Right renal cortex interstitium (tissue), 3 donors: ENCODE measurements at regions not wholly inside any gene's neighbourhood (a gene's known extent, or its start where the extent isn't known, plus 50 kb on each side); places are given as distances from the start of the nearest gene placed in this dataset.

ENCODE experiments used
- DNase-seq, 3 donors: peaks; one replicate each; pipeline ENCODE4 v3.0.0-alpha.2; 2013; ENCODE audit warnings: low read depth in 3 of 3, low spot score in 2 of 3

DNA sequence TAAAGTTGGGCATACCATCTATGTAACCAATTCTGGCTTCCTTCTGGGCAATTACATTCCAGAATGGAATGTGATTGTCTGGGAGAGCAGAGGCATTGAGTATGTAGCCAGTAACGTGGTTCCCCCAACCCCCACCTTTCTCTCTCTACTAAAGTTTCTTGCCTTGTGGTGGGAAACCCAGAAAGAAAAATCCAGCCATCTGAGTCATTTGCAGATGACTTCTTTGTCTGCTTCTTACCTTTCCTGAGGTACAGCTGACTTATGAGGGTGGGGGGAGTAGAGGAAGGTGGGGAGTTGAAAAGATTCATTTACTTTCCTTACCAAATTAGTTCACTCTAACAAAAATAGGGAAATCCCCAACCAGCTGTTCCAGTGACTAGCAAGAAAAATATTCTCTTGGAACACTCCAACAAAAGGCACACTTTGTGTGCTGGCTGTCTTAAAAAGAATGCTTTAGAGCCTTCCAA lies 112.1 kb upstream of the FRMD6 start:
- no peak for DNase-seq

DNA sequence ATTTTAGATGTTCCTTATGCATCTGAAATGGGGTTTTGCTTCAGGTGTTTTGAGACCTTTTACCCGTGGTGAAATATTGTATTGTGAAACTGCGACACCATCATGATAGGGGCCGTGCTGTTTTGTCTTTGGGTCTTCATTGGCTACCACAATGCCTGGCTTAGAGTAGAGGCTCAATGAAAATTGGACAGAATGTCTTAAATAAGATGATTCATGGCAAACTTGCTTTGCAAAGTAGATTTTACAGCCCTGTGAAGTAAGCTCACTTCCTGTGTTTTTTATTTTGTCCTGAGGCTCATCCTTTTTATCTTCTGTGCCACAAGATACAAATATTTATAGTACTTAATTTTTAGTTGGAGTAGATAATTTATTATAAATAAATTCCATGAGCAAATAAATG lies 111.3 kb upstream of the FRMD6 start:
- no peak for DNase-seq

DNA sequence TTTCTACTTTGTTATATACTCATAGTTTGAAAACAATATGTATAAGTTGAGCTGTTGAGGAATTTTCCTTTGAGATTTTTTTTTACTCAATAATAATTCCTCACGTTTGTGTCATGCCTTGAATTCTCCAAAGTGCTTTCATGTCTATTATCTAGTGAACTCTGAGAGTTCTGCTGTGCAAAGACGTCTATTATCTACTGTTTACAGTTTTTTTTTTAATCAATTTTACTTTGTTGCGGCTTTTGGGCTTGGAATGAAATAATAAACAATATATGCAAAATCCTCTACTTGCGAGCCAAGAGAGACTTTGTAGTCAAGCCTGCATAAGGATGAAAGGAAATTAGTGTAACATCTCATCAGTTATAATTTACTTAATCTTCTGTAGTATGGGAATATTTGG lies 107.2 kb upstream of the FRMD6 start:
- no peak for DNase-seq

DNA sequence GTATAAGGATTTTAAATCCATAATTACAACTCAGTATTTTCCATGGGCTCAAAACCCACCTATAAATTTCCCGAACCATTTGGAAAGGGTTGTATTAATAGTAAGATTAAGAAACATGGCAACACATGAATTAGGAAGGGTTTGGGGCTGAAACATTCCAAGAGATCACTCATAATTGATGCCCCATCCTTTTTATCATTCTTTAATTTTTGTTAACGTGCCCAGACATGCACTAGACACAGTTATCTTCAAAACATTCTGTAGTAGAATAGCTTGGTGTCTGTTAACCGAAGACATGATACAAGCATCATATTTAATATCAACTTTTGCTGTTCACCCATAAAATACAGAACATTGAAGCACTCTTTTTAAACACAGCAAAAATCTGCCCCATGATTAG lies 106.8 kb upstream of the FRMD6 start:
- no peak for DNase-seq

DNA sequence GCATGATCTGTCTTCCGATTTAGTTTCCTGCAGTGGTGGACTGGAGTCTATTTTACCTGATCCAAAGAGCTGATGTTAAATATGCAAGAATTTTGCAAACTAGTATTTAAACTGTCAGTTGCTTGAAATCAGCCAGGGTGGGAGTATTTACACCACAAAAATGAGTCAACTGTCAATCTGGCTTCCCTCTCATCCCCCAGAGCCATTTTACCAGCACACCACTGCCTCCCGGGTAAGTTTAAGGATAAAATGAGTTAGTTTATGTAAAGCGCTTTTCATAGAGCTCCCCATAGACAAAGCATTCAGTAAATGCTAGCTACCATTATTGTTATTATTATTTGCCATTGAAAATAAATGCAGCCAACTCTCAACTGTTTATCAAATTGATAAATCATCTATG lies 106.3 kb upstream of the FRMD6 start:
- DNase-seq: no peak

DNA sequence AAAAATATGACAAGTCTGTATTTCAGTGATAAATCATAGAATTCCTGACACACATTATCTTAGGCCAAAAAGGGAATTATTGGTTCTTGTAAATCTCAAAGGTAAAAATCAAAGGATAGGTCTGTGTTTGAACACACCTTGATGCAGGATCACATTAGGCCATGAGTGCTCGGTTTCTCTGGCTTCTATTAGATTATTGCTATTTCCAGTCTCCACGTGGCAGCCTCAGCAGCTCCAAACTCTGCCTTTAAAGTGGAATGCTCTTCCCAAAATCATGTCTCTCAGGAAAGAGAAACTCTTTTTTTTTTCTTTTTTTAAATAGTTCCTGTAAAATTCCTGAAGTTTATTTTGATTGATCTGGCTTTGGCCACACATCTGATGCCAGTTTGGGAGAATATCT lies 105.6 kb upstream of the FRMD6 start:
- no peak for DNase-seq

DNA sequence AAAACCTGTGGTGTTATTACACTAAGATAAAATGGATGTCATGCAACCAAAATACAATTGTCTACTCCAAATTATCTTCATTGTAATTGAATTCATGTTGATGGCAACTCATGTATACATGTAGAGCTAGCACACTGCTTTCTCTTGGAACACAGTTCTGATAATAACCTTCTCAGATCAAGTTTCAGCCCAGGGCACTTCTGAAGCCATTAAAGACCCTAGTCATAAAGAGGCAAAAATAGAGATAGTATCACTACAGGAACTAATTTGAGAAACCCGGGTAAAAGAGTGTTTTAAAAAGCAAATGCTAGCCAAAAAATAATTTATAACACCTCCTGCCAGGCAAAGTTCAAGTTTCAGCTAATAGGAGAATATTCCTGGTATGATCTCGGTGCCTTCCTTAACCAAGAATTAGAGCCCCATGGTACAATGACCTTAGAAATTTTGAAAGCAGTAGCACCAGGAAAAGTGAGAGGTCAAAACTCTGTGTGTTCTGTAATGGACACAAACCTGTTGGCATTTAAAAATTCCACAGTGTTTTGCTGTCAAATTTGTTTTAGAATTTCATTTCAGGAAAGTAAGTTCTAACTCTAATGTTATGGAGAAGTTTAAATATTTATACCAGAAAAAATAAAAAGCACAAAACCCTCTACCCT lies 105.0 kb upstream of the FRMD6 start:
- no peak for DNase-seq

DNA sequence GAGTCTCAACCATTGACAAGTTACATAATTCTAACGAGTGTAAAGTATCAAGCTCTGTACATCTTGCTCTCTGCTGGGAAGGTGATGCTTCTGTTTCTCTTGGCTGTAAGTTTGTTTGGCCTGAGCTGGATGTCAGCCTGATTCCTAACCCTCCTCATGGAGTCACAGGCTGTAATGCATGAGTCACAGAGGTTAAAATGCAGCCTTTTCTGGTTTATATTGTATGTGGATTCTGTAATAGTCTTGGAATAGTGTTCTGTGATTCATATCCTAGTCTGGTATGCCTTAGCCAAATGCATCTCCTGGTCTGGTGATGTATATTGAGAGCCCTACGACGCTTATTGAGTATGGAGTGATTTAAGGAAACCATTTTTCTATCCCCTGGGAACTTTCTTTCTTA lies 104.5 kb upstream of the FRMD6 start:
- no peak for DNase-seq

DNA sequence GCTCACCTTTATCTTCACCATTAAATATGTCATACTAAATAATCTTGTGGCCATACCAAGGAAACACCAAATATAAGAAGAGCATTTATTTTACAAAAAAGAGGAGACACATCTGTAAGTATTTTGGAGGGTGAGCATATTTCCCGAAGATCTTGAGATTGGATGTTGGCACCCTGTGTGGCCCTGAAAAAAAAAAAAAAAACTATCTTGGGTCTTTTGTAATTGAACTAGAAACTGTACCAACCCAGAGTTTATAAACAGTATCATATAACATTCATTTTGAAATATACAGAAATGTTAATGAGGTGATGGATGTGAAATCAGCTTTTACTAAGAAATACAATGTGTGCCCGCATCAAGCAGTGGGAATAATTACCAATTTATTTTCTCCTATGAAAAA lies 104.0 kb upstream of the FRMD6 start:
- DNase-seq: no peak

DNA sequence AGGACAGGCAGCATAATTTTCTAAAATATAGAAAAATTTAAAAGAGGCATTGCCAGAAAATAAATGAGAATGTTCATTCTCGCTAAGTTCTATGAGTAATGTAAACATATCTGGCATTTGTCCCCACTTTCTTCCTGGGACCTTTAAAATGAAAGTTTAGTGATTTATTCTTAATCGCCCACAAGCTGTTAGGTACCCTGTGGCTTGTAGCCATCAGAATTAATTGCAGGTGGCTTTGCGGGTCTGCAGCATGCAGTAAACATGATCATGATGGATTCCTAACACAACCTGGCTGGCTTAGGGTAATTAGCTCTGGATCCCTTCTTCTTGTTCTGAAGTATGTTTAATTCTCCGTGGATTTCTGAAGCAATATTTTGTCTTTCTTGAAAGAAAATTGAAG lies 103.5 kb upstream of the FRMD6 start:
- no peak for DNase-seq

DNA sequence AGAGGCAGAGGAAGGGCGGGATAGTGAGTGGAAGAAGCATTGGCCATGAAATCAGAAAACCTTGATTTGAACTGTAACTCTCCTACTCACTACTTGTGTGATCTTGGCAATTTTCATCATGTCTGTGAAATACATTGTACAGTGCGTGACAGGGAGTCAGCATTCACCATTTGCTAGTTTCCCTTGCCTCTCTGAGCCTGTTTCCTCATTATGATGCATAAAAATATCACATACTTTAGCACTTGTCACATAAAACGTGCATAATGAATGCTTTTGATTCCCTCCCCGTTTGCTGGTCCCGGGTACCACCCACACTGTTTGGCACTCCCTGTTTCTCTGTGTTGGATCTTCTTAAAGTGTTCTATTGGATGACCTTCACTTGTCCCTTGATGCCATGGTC lies 101.1 kb upstream of the FRMD6 start:
- DNase-seq: no peak

DNA sequence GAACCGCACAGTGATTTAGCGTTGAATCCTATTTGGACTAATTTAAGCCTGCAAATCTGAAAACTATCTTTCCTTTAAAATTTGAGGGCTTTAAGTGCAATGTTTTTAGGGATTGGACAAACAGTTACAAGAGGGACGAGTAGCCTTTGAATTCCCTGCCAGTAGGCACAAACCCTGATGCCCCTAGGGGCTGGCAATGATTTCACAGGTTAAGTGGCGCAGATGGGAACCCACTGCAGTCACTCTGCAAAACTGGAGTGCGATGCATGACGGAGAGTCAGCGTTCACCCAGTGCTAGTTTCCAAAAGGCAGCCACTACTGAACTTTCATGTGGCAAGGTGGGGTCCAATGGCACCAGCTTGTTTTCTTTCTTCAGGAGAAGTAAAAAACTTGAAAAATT lies 99.4 kb upstream of the FRMD6 start:
- DNase-seq: no peak

DNA sequence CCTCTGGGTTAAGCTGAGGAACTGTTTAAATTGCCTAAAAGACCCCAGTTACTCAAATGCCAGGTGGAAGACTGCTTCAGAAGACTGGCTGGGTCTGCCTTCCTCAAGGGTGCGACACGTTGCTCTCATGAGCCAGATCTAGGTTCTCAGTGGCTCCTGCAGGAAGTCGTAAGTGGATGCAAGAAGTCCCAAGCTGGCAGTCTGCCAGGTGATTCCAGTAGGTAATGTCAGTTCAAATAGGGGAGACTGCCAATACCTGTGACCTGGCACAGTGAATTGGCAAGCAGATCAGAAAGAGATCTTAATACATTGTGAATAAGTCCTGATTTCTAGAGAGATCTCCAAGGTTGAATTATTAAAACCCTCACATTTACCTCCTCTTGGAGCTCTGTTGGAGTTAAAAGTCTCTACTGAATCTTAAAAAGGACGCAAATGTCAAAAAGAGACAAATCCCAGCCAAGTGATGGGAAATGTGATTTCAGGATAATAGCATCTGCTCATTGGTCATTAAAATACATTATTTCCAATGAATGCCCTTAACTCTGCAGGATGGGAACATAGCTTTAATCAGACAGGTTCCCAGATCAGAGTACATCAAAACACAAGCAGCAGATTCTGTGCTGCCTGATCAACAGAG lies 98.8 kb upstream of the FRMD6 start:
- no peak for DNase-seq

DNA sequence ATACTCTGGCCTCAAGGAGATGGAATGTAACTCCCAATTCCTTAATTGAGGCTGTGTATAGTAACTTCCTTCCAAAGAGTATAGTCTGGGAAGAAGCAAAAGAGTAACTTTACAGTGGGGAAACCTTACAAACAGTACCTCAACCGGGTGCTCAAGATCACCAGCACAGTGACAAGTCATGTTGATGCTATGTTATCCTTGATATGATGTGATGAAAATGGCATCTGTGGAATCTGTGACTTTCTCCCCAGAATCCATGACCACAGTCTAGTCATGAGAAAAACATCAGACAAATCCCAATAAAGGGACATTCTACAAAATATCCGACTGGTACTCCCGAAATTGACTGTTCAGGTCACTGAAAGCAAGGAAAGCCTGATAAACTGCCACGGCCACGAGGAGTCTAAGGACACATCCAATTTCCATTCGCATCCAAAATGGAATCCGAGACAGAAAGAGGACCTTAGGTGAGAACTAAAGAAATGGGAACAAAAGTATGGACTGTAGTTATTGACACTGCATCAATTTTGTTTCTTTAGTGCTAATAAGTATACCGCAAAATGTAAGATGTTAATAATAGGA lies 97.3 kb upstream of the FRMD6 start:
- no peak for DNase-seq

DNA sequence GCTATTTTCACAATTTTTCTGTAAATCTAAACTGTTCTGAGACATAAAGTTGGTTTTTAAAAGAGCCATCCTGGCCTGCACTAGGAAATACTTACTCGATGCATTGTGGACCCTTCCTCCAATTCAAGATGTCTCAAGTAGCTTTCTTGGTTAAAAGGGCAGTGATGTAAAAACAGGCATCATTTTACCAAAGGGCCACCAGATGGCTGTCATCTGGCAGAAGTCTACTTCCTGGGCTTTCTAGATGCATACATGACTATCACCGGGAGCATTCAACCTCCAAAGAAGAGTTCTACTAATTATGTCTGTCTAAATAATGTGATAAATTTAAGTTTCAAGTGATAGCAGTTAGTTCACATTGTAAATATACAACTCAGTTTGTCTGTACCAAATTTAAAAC lies 96.8 kb upstream of the FRMD6 start:
- DNase-seq: no peak

DNA sequence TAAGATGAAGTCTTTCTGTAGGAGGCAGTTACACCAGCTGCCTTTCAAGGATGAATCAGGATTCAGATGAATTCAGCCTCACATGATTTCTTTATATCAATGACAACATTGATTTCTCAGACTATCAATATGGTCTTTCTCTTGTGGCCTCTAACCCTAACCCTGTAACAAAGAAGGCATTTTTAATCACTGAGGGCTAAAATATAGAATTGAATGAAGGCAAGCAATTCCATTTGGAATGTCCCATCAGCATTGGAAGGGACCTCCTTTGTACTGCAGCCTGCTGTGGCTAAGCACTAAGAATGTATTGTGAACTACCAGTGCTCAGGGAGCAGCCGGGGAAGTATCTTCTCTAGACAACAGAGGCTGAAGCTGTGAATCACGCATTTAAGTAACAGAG lies 90.6 kb upstream of the FRMD6 start:
- DNase-seq: no peak

DNA sequence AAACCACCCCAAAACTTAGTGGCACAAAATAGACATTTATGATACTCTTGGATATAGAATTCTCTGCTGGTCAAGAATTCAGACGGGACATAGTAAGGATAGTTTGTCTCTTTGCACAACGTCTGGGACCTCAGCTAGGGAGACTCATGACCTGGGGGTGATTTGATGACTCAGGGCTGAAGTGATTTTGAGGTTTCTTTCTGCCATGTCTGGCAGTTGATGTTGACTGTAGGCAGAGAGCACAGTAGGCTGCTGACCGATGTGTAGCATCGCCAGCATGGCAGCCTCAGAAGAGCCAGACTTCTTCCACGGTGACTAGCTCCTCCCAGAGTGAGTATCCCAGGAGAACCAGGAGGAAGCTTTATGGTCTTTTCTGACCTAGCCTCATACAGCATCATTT lies 88.9 kb upstream of the FRMD6 start:
- DNase-seq: no peak

DNA sequence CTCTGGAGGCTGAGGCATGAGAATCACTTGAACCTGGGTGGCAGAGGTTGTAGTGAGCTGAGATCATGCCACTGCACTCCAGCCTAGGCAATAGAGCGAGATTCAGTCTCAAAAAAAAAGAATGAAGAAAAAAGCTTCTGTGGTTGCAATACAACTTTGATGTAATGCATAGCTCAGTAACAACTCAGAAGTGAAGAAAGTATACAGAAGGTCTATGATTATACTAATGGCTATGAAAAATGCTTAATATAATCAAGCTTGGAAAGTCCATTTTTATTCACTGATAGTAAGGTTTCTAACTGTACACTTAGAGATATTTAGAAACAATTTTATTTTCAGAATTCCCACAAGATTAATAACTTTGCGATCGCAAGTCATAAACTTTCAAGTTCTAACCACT lies 88.2 kb upstream of the FRMD6 start:
- DNase-seq: no peak

DNA sequence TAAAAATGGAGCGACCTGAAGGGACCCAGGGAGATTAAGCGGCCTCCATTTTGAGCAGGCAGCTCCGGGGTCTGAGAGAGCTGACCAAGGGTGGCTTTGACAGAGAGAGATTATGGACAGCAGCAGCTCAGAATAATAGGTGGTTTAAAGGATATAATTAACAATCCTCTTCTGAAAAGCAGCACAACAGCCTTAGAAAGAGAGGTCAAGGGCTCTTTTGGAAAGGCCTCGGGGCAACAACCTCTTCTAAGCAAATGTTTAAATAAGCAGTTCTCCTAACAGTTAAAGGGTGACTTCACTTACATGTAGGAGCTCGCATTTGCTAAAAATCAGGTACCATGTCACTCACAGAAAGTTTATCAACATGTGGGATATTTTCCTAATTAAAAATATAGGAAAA lies 87.2 kb upstream of the FRMD6 start:
- DNase-seq: no peak

DNA sequence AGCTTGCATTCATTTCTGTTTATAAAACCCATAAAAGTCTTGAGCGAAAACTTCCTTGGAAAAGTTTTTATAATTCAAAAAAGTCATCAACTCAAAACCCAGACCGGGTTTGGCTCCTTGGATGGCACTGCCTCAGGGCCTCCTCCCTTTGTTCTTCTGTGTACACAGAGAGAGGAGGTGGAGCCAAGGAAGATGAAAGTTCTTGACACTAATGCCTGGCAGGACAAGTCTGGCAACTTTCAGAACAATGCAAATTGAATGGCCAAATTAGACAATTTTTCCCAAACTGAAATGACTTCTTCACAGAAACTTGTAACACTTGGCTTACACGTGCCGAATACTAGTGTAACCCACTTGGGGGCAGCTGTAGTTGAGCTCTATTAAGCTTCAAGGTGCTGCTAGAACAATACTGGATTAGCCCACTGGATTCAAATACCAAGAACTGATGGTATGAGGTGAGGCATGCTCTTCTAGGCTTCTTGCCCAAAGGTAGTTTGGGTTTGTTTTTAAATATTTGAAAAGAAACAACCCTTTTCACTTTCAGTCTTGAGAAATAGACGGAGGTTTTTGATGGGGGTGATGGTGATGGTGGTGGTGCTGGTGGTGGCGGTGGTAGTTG lies 86.6 kb upstream of the FRMD6 start:
- no peak for DNase-seq

DNA sequence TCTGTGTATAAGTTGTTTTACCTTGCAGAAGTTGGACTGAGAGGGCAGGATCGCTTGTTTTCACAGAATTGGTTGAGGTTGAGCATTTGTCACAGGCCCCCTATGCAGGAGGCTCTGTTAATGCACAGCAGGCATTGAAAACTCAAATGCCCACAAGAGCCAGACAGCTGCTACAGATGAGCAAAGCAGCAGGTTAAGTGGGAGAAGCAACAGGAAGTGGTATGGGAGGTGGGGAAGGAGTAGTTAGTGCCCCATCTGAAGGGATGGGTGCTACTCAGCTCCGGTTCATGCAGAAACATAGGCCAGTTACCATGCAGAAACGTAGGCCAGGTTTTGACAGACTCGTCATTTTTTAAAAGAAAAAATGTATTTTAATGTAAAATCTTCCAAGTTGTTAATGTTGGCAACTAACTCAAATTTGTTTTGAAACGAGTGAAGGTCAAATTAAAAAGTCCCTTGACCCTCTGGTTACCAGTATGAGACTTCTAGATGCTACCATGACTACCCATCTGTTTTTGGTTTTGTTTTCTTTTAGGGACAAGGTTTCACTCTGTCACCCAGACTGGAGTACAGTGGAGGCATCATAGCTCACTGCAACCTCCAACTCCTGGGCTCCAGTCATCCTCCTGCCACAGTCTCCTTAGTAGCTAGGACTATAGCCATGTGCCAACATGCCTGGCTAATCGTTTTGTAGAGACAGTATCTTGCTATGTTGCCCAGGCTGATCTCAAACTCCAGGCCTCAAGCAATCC lies 84.7 kb upstream of the FRMD6 start:
- no peak for DNase-seq
